Mucosa of descending colon (tissue), 3 donors: ENCODE measurements at regions not wholly inside any gene's neighbourhood (a gene's known extent, or its start where the extent isn't known, plus 50 kb on each side); places are given as distances from the start of the nearest gene placed in this dataset.

Source experiments
- ATAC-seq: fragments of 200-7000 bp; cut with Tn5 transposase; one replicate; pipeline ENCODE4 v1.9.1; 2020; ENCODE audit warnings: mild to moderate bottlenecking, moderate library complexity
- DNase-seq, 3 donors: peaks; one replicate each; pipeline ENCODE4 v3.0.0-alpha.2; 2020
- H3K36me3 ChIP-seq: fragments of 200-600 bp; one replicate; pipeline ENCODE4 v1.8.0; 2021; ENCODE audit warnings: low read depth, mild to moderate bottlenecking
- H3K4me1 ChIP-seq: fragments of 200-600 bp; one replicate; pipeline ENCODE4 v1.8.0; 2021; ENCODE audit warnings: low read depth, mild to moderate bottlenecking
- H3K4me3 ChIP-seq: fragments of 200-600 bp; one replicate; pipeline ENCODE4 v1.8.0; 2021; ENCODE audit warnings: mild to moderate bottlenecking
- H3K9me3 ChIP-seq: fragments of 200-600 bp; one replicate; pipeline ENCODE4 v1.8.0; 2021; ENCODE audit warnings: mild to moderate bottlenecking
- CTCF ChIP-seq: fragments of 200-600 bp; IDR thresholded peaks from one replicate; pipeline ENCODE4 v1.8.0; 2022; ENCODE audit warnings: antibody characterized with exemption, mild to moderate bottlenecking
- intact Hi-C, 2 donors: fragments of 100-400 bp; cut with DNase I in 1 of 2; cut with micrococcal nuclease in 1 of 2; formaldehyde crosslinking; loops; one replicate each; pipeline versions ENCODE4 v1.11.0 to v1.11.1; 2022; cut with DNase I, micrococcal nuclease
- donor health status: DM: no; HTN: no; CAD: no; lungs with moderate emphysema.
- donor health status: DM: no; HTN: no; CAD: no.
- donor health status: DM: no; HTN: yes; CAD: no.

DNA sequence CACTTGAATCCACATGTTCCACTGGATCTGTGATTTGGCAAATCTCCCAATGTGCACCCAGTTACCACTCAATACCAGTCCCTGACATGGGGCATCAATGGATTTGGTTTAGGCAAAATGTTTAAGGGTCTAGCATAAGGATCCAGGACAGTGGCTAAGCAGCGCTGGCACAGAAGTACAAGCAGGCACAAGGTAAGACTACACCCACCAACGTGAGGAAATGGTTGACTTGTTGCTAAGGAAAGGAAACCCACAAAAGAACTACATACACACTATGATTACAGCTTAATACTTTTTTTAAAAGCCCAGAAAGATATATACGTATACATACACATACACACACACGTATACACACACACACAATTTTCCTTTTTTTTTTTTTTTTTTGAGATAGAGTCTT, 79.0 kb downstream of the DNAAF9 start:
- no peak for ATAC-seq
- no peak for DNase-seq
- Histone ChIP-seq H3K36me3 (no peaks in the 10 kb centered on the region), H3K4me3 (no peak overlapping the region), H3K9me3 (no peaks in the 10 kb centered on the region), H3K4me1 (no peaks in the 10 kb centered on the region)
- TF ChIP-seq CTCF: no peak
- intact Hi-C loops: no loop called here

DNA sequence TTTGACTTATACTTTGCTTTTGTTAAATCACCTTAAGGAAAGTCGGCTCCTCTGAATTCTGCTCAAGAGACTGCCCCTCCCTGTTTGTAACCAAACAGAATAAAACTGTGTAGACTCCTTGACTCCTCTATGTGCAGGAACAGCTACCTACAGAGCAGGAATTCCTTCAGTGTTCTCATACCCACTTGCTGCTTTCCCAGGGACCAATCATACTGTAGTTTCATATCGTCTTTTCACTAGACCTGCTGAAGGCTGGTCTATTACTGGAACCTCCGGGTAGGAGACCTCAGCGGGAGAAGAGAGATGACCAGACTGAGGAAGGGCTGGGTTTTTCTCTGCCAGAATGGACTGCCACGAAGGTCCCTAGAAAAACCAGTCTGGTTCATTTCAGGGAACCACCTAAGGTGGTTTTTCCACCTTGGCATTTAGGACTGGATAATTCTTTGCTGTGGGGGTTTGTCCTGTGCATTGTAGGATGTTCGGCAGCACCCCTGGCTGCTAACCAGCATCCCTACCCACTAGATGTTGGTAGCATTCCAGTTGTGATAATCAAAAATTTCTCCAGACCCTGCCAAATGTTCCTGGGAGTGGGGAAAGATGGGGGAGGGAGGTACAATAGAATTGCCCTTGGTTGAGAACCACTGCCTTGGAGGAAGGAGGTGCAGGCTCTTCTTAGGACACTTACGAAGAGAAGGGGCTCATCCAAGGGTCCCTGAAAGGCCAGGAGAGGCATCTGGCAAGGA, 80.5 kb downstream of the DNAAF9 start:
- intact Hi-C loops: no loop called here
- no peaks in the 10 kb centered on the region for H3K9me3 ChIP-seq
- no peaks in the 10 kb centered on the region for H3K36me3 ChIP-seq
- no peak for TF ChIP-seq CTCF
- ATAC-seq (no peak), DNase-seq (no peak)
- H3K4me1 ChIP-seq: no peaks in the 10 kb centered on the region
- H3K4me3 ChIP-seq: no peak overlapping the region

DNA sequence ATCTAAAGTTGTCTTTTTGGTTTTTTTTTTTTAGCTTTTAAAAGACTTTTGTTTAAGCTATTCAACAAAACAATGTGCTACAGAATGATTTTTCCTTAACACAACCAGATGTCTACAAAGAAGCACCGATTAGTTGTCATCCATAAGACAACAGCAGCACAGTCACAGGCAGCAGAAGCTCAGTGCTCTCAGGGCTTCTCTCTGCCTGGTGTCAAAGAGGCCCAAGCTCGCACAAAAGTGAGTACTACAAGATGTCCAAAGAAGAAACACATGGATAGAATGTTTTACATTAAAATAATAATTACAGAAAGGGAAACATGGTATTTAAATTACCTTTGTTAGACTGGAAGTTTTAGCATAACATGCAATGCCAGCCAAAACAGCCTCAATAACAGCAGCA, 81.6 kb downstream of the DNAAF9 start:
- no peaks in the 10 kb centered on the region for H3K4me1 ChIP-seq
- ATAC-seq (no peak), DNase-seq (no peak)
- no peaks in the 10 kb centered on the region for H3K36me3 ChIP-seq
- H3K9me3 ChIP-seq: no peaks in the 10 kb centered on the region
- no peak for TF ChIP-seq CTCF
- intact Hi-C loops: no loop called here
- H3K4me3 ChIP-seq: no peak overlapping the region

DNA sequence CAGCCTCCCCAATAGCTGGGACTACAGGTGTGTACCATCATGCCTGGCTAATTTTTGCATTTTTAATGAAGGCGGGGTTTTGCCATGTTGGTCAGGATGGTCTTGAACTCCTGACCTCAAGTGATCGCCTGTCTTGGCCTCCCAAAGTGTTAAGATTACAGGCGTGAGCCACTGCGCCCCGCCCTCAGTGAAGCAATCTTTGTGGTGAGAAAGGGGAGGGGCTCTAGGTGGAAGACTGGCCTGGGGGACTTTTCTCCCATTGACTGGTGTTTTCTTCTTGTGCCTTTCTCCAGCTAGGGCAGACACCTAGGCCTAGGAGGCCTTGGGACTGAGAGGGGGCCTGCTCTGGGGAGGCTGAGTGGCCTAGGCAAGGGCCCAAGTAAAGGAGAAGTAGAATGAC, 84.1 kb downstream of the DNAAF9 start:
- no peak for TF ChIP-seq CTCF
- Histone ChIP-seq H3K36me3 (no peaks in the 10 kb centered on the region), H3K4me1 (no peaks in the 10 kb centered on the region), H3K9me3 (no peaks in the 10 kb centered on the region), H3K4me3 (no peak overlapping the region)
- intact Hi-C loops: no loop called here
- no peak for DNase-seq
- no peak for ATAC-seq

GRCh38 chr20:3318226-3318884, 79.4 kb upstream of the SLC4A11 start:
- DNase-seq: no peak
- no peaks in the 10 kb centered on the region for H3K9me3 ChIP-seq
- no peaks in the 10 kb centered on the region for H3K36me3 ChIP-seq
- intact Hi-C loops: no loop called here
- no peak for ATAC-seq
- H3K4me1 ChIP-seq: no peaks in the 10 kb centered on the region
- H3K4me3 ChIP-seq: no peak overlapping the region
- no peak for TF ChIP-seq CTCF
